Ramos (cell line): ENCODE measurements at regions not wholly inside any gene's neighbourhood (a gene's known extent, or its start where the extent isn't known, plus 50 kb on each side); places are given as distances from the start of the nearest gene placed in this dataset.

Source experiments
- in situ Hi-C: fragments of 300-500 bp; cut with MboI; formaldehyde crosslinking; loops from one replicate; pipeline ENCODE4 v1.14.3; 2022; ENCODE audit warnings: low sequenced_read_pairs; ENCODE audit not compliant: unreplicated experiment

- in situ Hi-C loops = no loop called here
Measured at GRCh38 chr3:116980099-116980498, 270.5 kb downstream of the TUSC7 start.

GRCh38 chr3:116981089-116981488 lies 271.5 kb downstream of the TUSC7 start:
- in situ Hi-C loops = no loop called here

GRCh38 chr3:116984301-116984700 lies 274.7 kb downstream of the TUSC7 start:
- in situ Hi-C loops = no loop called here

GRCh38 chr3:116994351-116994879 lies 284.8 kb downstream of the TUSC7 start:
- in situ Hi-C loops = no loop called here

GRCh38 chr3:117003501-117003900 lies 293.9 kb downstream of the TUSC7 start:
- in situ Hi-C loops = no loop called here

GRCh38 chr3:117005274-117005673 lies 295.7 kb downstream of the TUSC7 start:
- in situ Hi-C loops = no loop called here

GRCh38 chr3:117005911-117006522 lies 296.4 kb downstream of the TUSC7 start:
- in situ Hi-C loops = no loop called here

- in situ Hi-C loops = no loop called here
Measured at GRCh38 chr3:117010318-117010717, 300.7 kb downstream of the TUSC7 start.

GRCh38 chr3:117011687-117012250 lies 302.2 kb downstream of the TUSC7 start:
- in situ Hi-C loops = no loop called here

- in situ Hi-C loops = no loop called here
Measured at GRCh38 chr3:117016378-117016777, 306.8 kb downstream of the TUSC7 start.

GRCh38 chr3:117017135-117017894 lies 307.7 kb downstream of the TUSC7 start:
- in situ Hi-C loops = no loop called here

GRCh38 chr3:117018655-117019054 lies 309.1 kb downstream of the TUSC7 start:
- in situ Hi-C loops = no loop called here

- in situ Hi-C loops = no loop called here
Measured at GRCh38 chr3:117019082-117019713, 309.6 kb downstream of the TUSC7 start.

- in situ Hi-C loops = no loop called here
Measured at GRCh38 chr3:117026401-117026800, 316.8 kb downstream of the TUSC7 start.

GRCh38 chr3:117035745-117036144 lies 326.2 kb downstream of the TUSC7 start:
- in situ Hi-C loops = no loop called here

- in situ Hi-C loops = no loop called here
Measured at GRCh38 chr3:117036259-117036799, 326.8 kb downstream of the TUSC7 start.

GRCh38 chr3:117045143-117045542 lies 335.6 kb downstream of the TUSC7 start:
- in situ Hi-C loops = no loop called here

- in situ Hi-C loops = no loop called here
Measured at GRCh38 chr3:117047951-117048705, 338.5 kb downstream of the TUSC7 start.

GRCh38 chr3:117052395-117052794 lies 342.8 kb downstream of the TUSC7 start:
- in situ Hi-C loops = no loop called here

- in situ Hi-C loops = no loop called here
Measured at GRCh38 chr3:117054556-117054955, 345.0 kb downstream of the TUSC7 start.
